Smooth muscle cell (in vitro differentiated cells): ENCODE measurements at regions not wholly inside any gene's neighbourhood (a gene's known extent, or its start where the extent isn't known, plus 50 kb on each side); places are given as distances from the start of the nearest gene placed in this dataset.

Experiments used
- DNase-seq: peaks from one replicate; lab custom pipeline; 2025; ENCODE audit not compliant: unreplicated experiment; lab: John Stamatoyannopoulos, UW
- H2AFZ ChIP-seq: fragments of 200-600 bp; sonication (generic); 2 replicates; pipeline ENCODE4 v1.6.0; 2016; ENCODE audit warnings: antibody characterized with exemption, low read depth, mild to moderate bottlenecking
- H3F3A ChIP-seq: fragments of 200-600 bp; sonication (generic); 2 replicates; pipeline ENCODE4 v1.6.0; 2017; ENCODE audit warnings: antibody characterized with exemption, low read depth
- H3K27ac ChIP-seq: fragments of 200-600 bp; sonication (generic); 2 replicates; pipeline ENCODE4 v1.5.1; 2016; ENCODE audit warnings: low read depth, mild to moderate bottlenecking
- H3K27me3 ChIP-seq: fragments of 200-600 bp; sonication (generic); 2 replicates; pipeline ENCODE4 v1.6.1; 2016; ENCODE audit warnings: low read depth, mild to moderate bottlenecking
- H3K36me3 ChIP-seq: fragments of 200-600 bp; sonication (generic); 2 replicates; pipeline ENCODE4 v1.5.1; 2016; ENCODE audit warnings: low read depth
- H3K4me1 ChIP-seq: fragments of 200-600 bp; sonication (generic); 2 replicates; pipeline ENCODE4 v1.5.1; 2016; ENCODE audit warnings: low read depth
- H3K4me2 ChIP-seq: fragments of 200-600 bp; sonication (generic); 2 replicates; pipeline ENCODE4 v1.6.0; 2016; ENCODE audit warnings: mild to moderate bottlenecking
- H3K4me3 ChIP-seq: fragments of 200-600 bp; sonication (generic); 2 replicates; pipeline ENCODE4 v1.5.1; 2016; ENCODE audit warnings: mild to moderate bottlenecking
- H3K79me2 ChIP-seq: fragments of 200-600 bp; sonication (generic); 2 replicates; pipeline ENCODE4 v1.6.0; 2016; ENCODE audit warnings: low read depth, mild to moderate bottlenecking
- H3K9ac ChIP-seq: fragments of 200-600 bp; sonication (generic); 2 replicates; pipeline ENCODE4 v1.6.0; 2016; ENCODE audit warnings: low read depth
- H3K9me3 ChIP-seq: fragments of 200-600 bp; sonication (generic); replicated peaks from 2 replicates; pipeline ENCODE4 v1.5.1; 2016; ENCODE audit warnings: low read depth
- H4K20me1 ChIP-seq: fragments of 200-600 bp; sonication (generic); 2 replicates; pipeline ENCODE4 v1.6.0; 2016; ENCODE audit warnings: low read depth
- CTCF ChIP-seq: fragments of 200-600 bp; sonication (generic); IDR thresholded peaks from 2 replicates; pipeline ENCODE4 v1.5.1; 2017; ENCODE audit warnings: borderline replicate concordance, mild to moderate bottlenecking, antibody characterized with exemption; ENCODE audit not compliant: insufficient read depth, poor library complexity, severe bottlenecking
- WGBS: methylation state at CpG from one replicate; pipeline ENCODE4 v1.1.7; 2016; ENCODE audit warnings: low lambda C conversion rate; 5-methylcytosine and 5-hydroxymethylcytosine counted together

GRCh38 chr11:45502226-45502545, 163.2 kb downstream of the CHST1 start:
- WGBS, result 65% methylated on average over 5 of the region's 5 CpGs
- no peak overlapping the region for H2AFZ ChIP-seq

GRCh38 chr11:45501392-45502225, 163.8 kb downstream of the CHST1 start:
- no peak overlapping the region for H3K27ac ChIP-seq
- H3F3A ChIP-seq, result no peaks in the 10 kb centered on the region
- no peaks in the 10 kb centered on the region for H3K79me2 ChIP-seq
- H4K20me1 ChIP-seq, result no peaks in the 10 kb centered on the region
- no peaks in the 10 kb centered on the region for H3K27me3 ChIP-seq
- no peak for DNase-seq
- peaks cover 22% of the 10 kb centered on the region for H3K4me1 ChIP-seq
- TF ChIP-seq CTCF, result no peak
- H3K36me3 ChIP-seq, result no peaks in the 10 kb centered on the region
- no peak overlapping the region for H2AFZ ChIP-seq
- no peak overlapping the region for H3K4me3 ChIP-seq
- H3K4me2 ChIP-seq, result peak overlapping the region; percentile 21
- H3K9ac ChIP-seq, result no peak overlapping the region
- no peaks in the 10 kb centered on the region for H3K9me3 ChIP-seq
- WGBS, result 55% methylated on average over 9 of the region's 9 CpGs

More at GRCh38 chr11:45502226-45502545, 163.2 kb downstream of the CHST1 start:
- Histone ChIP-seq H3K4me2 (peak overlapping the region; percentile 21), H3K4me1 (peaks cover 22% of the 10 kb centered on the region), H3K27me3 (no peaks in the 10 kb centered on the region), H4K20me1 (no peaks in the 10 kb centered on the region), H3K9ac (no peak overlapping the region), H3F3A (no peaks in the 10 kb centered on the region), H3K36me3 (no peaks in the 10 kb centered on the region), H3K9me3 (no peaks in the 10 kb centered on the region), H3K79me2 (no peaks in the 10 kb centered on the region), H3K4me3 (no peak overlapping the region), H3K27ac (no peak overlapping the region)
- DNase-seq, result no peak
- TF ChIP-seq CTCF, result no peak

GRCh38 chr11:45500451-45500850, 165.0 kb downstream of the CHST1 start:
- Histone ChIP-seq H3K27ac (no peak overlapping the region), H2AFZ (no peak overlapping the region), H4K20me1 (no peaks in the 10 kb centered on the region), H3K4me1 (peaks cover 22% of the 10 kb centered on the region), H3F3A (no peaks in the 10 kb centered on the region), H3K9me3 (no peaks in the 10 kb centered on the region), H3K79me2 (no peaks in the 10 kb centered on the region), H3K36me3 (no peaks in the 10 kb centered on the region), H3K9ac (no peak overlapping the region), H3K27me3 (no peaks in the 10 kb centered on the region), H3K4me3 (no peak overlapping the region), H3K4me2 (no peak overlapping the region)
- DNase-seq, result no peak
- no peak for TF ChIP-seq CTCF
- WGBS, result 82% methylated on average over 6 of the region's 6 CpGs

GRCh38 chr11:45494738-45495137, 170.7 kb downstream of the CHST1 start:
- Histone ChIP-seq H3K4me2 (no peak overlapping the region), H3K27ac (no peak overlapping the region), H4K20me1 (no peaks in the 10 kb centered on the region), H3K9ac (no peak overlapping the region), H2AFZ (no peak overlapping the region), H3F3A (no peaks in the 10 kb centered on the region), H3K36me3 (no peaks in the 10 kb centered on the region), H3K4me1 (peaks cover under 1% of the 10 kb centered on the region), H3K4me3 (no peak overlapping the region), H3K79me2 (no peaks in the 10 kb centered on the region), H3K9me3 (no peaks in the 10 kb centered on the region), H3K27me3 (peaks cover 5% of the 10 kb centered on the region)
- WGBS, result 79% methylated on average over 2 of the region's 2 CpGs
- no peak for DNase-seq
- no peak for TF ChIP-seq CTCF
